ENCODE measurements at regions not wholly inside any gene's neighbourhood (a gene's known extent, or its start where the extent isn't known, plus 50 kb on each side); places are given as distances from the start of the nearest gene placed in this dataset.

DNA sequence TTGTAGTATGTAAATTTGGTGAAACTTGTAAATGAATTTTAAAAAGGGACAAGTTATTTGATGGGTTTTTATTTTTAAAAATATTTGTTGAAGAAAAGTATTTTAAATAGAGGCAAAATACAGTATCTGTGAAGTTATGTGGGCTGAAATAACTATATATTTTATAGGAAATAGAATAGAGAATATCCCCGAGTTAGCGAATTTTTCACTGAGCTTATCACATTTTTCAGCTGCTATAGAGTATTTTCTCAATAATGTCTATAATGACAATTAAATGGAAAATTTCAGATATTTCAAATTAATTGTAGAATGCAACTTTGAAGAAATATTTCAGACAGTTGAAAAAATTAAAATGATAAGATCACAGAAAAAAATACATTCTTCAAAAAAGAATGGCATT, 166.4 kb upstream of the TP63 start:
- H3K9ac ChIP-seq (ENCODE audit: low read depth in 1 of 2, low read length in 2 of 2), result no peak overlapping the region
- no peak overlapping the region for H3K27ac ChIP-seq (ENCODE audit: low read depth in 1 of 2, low read length in 2 of 2)
- H3K27me3 ChIP-seq (ENCODE audit: control insufficient read depth in 4 of 4, insufficient read depth in 4 of 4, low read length in 3 of 4), result no peaks in the 10 kb centered on the region
- H3K9me3 ChIP-seq (ENCODE audit: control insufficient read depth in 4 of 4, low read length in 3 of 4), result no peaks in the 10 kb centered on the region
- TF ChIP-seq, protein P1, sequence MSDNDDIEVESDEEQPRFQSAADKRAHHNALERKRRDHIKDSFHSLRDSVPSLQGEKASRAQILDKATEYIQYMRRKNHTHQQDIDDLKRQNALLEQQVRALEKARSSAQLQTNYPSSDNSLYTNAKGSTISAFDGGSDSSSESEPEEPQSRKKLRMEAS (IDR thresholded peaks at IDR 0.05), result no peak
- TF ChIP-seq YY1 (IDR thresholded peaks at IDR 0.05) (no peak), TAF1 (conservative IDR thresholded peaks at IDR 0.05) (no peak), SP1 (IDR thresholded peaks at IDR 0.05) (no peak), GABPA (IDR thresholded peaks at IDR 0.05 in 1 of 2, conservative IDR thresholded peaks at IDR 0.05 in 1 of 2) (no peak), JUND (IDR thresholded peaks at IDR 0.05) (no peak), RXRA (IDR thresholded peaks at IDR 0.05) (no peak), HNF4A (conservative IDR thresholded peaks at IDR 0.05) (no peak)
- TF ChIP-seq, protein P2, sequence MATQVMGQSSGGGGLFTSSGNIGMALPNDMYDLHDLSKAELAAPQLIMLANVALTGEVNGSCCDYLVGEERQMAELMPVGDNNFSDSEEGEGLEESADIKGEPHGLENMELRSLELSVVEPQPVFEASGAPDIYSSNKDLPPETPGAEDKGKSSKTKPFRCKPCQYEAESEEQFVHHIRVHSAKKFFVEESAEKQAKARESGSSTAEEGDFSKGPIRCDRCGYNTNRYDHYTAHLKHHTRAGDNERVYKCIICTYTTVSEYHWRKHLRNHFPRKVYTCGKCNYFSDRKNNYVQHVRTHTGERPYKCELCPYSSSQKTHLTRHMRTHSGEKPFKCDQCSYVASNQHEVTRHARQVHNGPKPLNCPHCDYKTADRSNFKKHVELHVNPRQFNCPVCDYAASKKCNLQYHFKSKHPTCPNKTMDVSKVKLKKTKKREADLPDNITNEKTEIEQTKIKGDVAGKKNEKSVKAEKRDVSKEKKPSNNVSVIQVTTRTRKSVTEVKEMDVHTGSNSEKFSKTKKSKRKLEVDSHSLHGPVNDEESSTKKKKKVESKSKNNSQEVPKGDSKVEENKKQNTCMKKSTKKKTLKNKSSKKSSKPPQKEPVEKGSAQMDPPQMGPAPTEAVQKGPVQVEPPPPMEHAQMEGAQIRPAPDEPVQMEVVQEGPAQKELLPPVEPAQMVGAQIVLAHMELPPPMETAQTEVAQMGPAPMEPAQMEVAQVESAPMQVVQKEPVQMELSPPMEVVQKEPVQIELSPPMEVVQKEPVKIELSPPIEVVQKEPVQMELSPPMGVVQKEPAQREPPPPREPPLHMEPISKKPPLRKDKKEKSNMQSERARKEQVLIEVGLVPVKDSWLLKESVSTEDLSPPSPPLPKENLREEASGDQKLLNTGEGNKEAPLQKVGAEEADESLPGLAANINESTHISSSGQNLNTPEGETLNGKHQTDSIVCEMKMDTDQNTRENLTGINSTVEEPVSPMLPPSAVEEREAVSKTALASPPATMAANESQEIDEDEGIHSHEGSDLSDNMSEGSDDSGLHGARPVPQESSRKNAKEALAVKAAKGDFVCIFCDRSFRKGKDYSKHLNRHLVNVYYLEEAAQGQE (IDR thresholded peaks at IDR 0.05), result no peak
- TF ChIP-seq, protein P3, sequence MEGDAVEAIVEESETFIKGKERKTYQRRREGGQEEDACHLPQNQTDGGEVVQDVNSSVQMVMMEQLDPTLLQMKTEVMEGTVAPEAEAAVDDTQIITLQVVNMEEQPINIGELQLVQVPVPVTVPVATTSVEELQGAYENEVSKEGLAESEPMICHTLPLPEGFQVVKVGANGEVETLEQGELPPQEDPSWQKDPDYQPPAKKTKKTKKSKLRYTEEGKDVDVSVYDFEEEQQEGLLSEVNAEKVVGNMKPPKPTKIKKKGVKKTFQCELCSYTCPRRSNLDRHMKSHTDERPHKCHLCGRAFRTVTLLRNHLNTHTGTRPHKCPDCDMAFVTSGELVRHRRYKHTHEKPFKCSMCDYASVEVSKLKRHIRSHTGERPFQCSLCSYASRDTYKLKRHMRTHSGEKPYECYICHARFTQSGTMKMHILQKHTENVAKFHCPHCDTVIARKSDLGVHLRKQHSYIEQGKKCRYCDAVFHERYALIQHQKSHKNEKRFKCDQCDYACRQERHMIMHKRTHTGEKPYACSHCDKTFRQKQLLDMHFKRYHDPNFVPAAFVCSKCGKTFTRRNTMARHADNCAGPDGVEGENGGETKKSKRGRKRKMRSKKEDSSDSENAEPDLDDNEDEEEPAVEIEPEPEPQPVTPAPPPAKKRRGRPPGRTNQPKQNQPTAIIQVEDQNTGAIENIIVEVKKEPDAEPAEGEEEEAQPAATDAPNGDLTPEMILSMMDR (IDR thresholded peaks at IDR 0.05; ENCODE audit: low read depth, low read length, missing input control), result no peak
- H3K36me3 ChIP-seq (ENCODE audit: control insufficient read depth in 4 of 4, insufficient read depth in 3 of 4, low read depth in 1 of 4, low read length in 3 of 4), result no peaks in the 10 kb centered on the region
- H3K4me1 ChIP-seq (ENCODE audit: control insufficient read depth in 4 of 4, insufficient read depth in 4 of 4, low read length in 3 of 4), result no peaks in the 10 kb centered on the region
- H3K4me3 ChIP-seq (ENCODE audit: low read depth in 1 of 3, low read length in 3 of 3), result no peak overlapping the region
- 95% methylated on average over 2 of the region's 2 CpGs for WGBS
- DNase-seq (ENCODE audit: low spot score), result no peak

DNA sequence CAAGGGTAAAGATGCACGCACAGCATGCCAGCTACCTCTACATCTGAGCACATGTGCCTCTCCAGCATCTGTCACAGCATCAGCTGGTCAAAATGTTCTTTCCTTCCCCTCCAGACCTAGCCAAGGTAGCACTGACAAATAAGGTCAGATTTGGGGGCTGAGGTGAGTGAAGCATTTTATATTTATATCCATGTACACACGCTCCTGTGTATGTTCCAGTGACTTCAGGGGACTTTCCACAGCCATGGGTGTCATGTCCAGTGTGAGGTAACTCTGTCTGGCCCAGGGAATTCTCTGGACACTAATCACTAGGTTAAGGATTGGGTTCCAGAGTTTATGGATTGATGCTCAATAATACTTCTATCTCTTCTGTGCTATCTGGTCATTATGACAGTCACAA, 165.2 kb upstream of the TP63 start:
- WGBS, result 68% methylated on average over 2 of the region's 2 CpGs
- H3K9ac ChIP-seq (ENCODE audit: low read depth in 1 of 2, low read length in 2 of 2), result no peak overlapping the region
- H3K27ac ChIP-seq (ENCODE audit: low read depth in 1 of 2, low read length in 2 of 2), result no peak overlapping the region
- H3K27me3 ChIP-seq (ENCODE audit: control insufficient read depth in 4 of 4, insufficient read depth in 4 of 4, low read length in 3 of 4), result no peaks in the 10 kb centered on the region
- no peaks in the 10 kb centered on the region for H3K36me3 ChIP-seq (ENCODE audit: control insufficient read depth in 4 of 4, insufficient read depth in 3 of 4, low read depth in 1 of 4, low read length in 3 of 4)
- H3K9me3 ChIP-seq (ENCODE audit: control insufficient read depth in 4 of 4, low read length in 3 of 4), result no peaks in the 10 kb centered on the region
- H3K4me1 ChIP-seq (ENCODE audit: control insufficient read depth in 4 of 4, insufficient read depth in 4 of 4, low read length in 3 of 4), result no peaks in the 10 kb centered on the region
- H3K4me3 ChIP-seq (ENCODE audit: low read depth in 1 of 3, low read length in 3 of 3), result no peak overlapping the region
- TF ChIP-seq HNF4A (conservative IDR thresholded peaks at IDR 0.05) (no peak), RAD21 (IDR thresholded peaks at IDR 0.05) (no peak), HNF4G (IDR thresholded peaks at IDR 0.05) (no peak), RXRA (IDR thresholded peaks at IDR 0.05) (no peak), SP1 (IDR thresholded peaks at IDR 0.05) (no peak), EGR1 (IDR thresholded peaks at IDR 0.05; ENCODE audit: low read depth in 2 of 2) (no peak), FOXA2 (IDR thresholded peaks at IDR 0.05) (no peak), TAF1 (conservative IDR thresholded peaks at IDR 0.05) (no peak), FOXA1 (IDR thresholded peaks at IDR 0.05) (no peak), JUND (IDR thresholded peaks at IDR 0.05) (no peak), NR2F2 (IDR thresholded peaks at IDR 0.05) (no peak), YY1 (IDR thresholded peaks at IDR 0.05) (no peak), GABPA (IDR thresholded peaks at IDR 0.05 in 1 of 2, conservative IDR thresholded peaks at IDR 0.05 in 1 of 2) (no peak)
- TF ChIP-seq, protein P3 (IDR thresholded peaks at IDR 0.05; ENCODE audit: low read depth, low read length, missing input control), result no peak
- TF ChIP-seq, protein P1 (IDR thresholded peaks at IDR 0.05), result no peak
- TF ChIP-seq, protein P4, sequence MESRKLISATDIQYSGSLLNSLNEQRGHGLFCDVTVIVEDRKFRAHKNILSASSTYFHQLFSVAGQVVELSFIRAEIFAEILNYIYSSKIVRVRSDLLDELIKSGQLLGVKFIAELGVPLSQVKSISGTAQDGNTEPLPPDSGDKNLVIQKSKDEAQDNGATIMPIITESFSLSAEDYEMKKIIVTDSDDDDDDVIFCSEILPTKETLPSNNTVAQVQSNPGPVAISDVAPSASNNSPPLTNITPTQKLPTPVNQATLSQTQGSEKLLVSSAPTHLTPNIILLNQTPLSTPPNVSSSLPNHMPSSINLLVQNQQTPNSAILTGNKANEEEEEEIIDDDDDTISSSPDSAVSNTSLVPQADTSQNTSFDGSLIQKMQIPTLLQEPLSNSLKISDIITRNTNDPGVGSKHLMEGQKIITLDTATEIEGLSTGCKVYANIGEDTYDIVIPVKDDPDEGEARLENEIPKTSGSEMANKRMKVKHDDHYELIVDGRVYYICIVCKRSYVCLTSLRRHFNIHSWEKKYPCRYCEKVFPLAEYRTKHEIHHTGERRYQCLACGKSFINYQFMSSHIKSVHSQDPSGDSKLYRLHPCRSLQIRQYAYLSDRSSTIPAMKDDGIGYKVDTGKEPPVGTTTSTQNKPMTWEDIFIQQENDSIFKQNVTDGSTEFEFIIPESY (IDR thresholded peaks at IDR 0.05), result no peak
- TF ChIP-seq, protein P5, sequence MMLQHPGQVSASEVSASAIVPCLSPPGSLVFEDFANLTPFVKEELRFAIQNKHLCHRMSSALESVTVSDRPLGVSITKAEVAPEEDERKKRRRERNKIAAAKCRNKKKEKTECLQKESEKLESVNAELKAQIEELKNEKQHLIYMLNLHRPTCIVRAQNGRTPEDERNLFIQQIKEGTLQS (IDR thresholded peaks at IDR 0.05), result no peak
- DNase-seq (ENCODE audit: low spot score), result no peak

All from liver (tissue), 8 donors.